ENCODE measurements at regions not wholly inside any gene's neighbourhood (a gene's known extent, or its start where the extent isn't known, plus 50 kb on each side); places are given as distances from the start of the nearest gene placed in this dataset.

- no peak for TF ChIP-seq CTCF (IDR thresholded peaks at IDR 0.05)
- TF ChIP-seq POLR2A (IDR thresholded peaks at IDR 0.05), result no peak
- no peaks in the 10 kb centered on the region for H3K36me3 ChIP-seq
- no peaks in the 10 kb centered on the region for H3K27me3 ChIP-seq
- ATAC-seq, result no peak
- DNase-seq, result no peak
- intact Hi-C loops (cut with DNase I), result no loop called here
- no peaks in the 10 kb centered on the region for H3K4me1 ChIP-seq
- H3K9me3 ChIP-seq, result no peaks in the 10 kb centered on the region
- H3K27ac ChIP-seq, result no peak overlapping the region
- WGBS (ENCODE audit: insufficient coverage, low coverage, low lambda C conversion rate, missing lambda C conversion rate), result 58% methylated on average over 3 of the region's 3 CpGs
- no peak overlapping the region for H3K4me3 ChIP-seq
Observed at GRCh38 chr16:77612596-77612995, 109.7 kb upstream of the NUDT7 start.

GRCh38 chr16:77613095-77613494 lies 109.2 kb upstream of the NUDT7 start:
- no peaks in the 10 kb centered on the region for H3K36me3 ChIP-seq
- intact Hi-C loops (cut with DNase I), result no loop called here
- DNase-seq (no peak), ATAC-seq (no peak)
- H3K4me1 ChIP-seq, result no peaks in the 10 kb centered on the region
- WGBS (ENCODE audit: insufficient coverage, low coverage, low lambda C conversion rate, missing lambda C conversion rate), result 35% methylated on average over 2 of the region's 2 CpGs
- no peaks in the 10 kb centered on the region for H3K27me3 ChIP-seq
- no peaks in the 10 kb centered on the region for H3K9me3 ChIP-seq
- no peak overlapping the region for H3K4me3 ChIP-seq
- TF ChIP-seq CTCF (IDR thresholded peaks at IDR 0.05) (no peak), POLR2A (IDR thresholded peaks at IDR 0.05) (no peak)
- H3K27ac ChIP-seq, result no peak overlapping the region

- DNase-seq (no peak), ATAC-seq (no peak)
- Histone ChIP-seq H3K4me1 (no peaks in the 10 kb centered on the region), H3K4me3 (no peak overlapping the region), H3K27ac (no peak overlapping the region), H3K27me3 (no peaks in the 10 kb centered on the region), H3K9me3 (no peaks in the 10 kb centered on the region), H3K36me3 (no peaks in the 10 kb centered on the region)
- TF ChIP-seq POLR2A (IDR thresholded peaks at IDR 0.05) (no peak), CTCF (IDR thresholded peaks at IDR 0.05) (no peak)
- 54% methylated on average over 3 of the region's 3 CpGs for WGBS (ENCODE audit: insufficient coverage, low coverage, low lambda C conversion rate, missing lambda C conversion rate)
- intact Hi-C loops (cut with DNase I), result no loop called here
Observed at GRCh38 chr16:77617553-77617952, 104.8 kb upstream of the NUDT7 start.

- no peak overlapping the region for H3K27ac ChIP-seq
- intact Hi-C loops (cut with DNase I), result no loop called here
- TF ChIP-seq POLR2A (IDR thresholded peaks at IDR 0.05) (no peak), CTCF (IDR thresholded peaks at IDR 0.05) (no peak)
- no peaks in the 10 kb centered on the region for H3K36me3 ChIP-seq
- no peaks in the 10 kb centered on the region for H3K9me3 ChIP-seq
- DNase-seq (no peak), ATAC-seq (no peak)
- H3K27me3 ChIP-seq, result no peaks in the 10 kb centered on the region
- 45% methylated on average over 5 of the region's 5 CpGs for WGBS (ENCODE audit: insufficient coverage, low coverage, low lambda C conversion rate, missing lambda C conversion rate)
- no peaks in the 10 kb centered on the region for H3K4me1 ChIP-seq
- no peak overlapping the region for H3K4me3 ChIP-seq
Observed at GRCh38 chr16:77617996-77618395, 104.3 kb upstream of the NUDT7 start.

- Histone ChIP-seq H3K36me3 (no peaks in the 10 kb centered on the region), H3K27ac (no peak overlapping the region), H3K9me3 (no peaks in the 10 kb centered on the region), H3K4me3 (no peak overlapping the region), H3K27me3 (no peaks in the 10 kb centered on the region), H3K4me1 (no peaks in the 10 kb centered on the region)
- intact Hi-C loops (cut with DNase I), result no loop called here
- no peak for DNase-seq
- TF ChIP-seq CTCF (IDR thresholded peaks at IDR 0.05) (no peak), POLR2A (IDR thresholded peaks at IDR 0.05) (no peak)
- no peak for ATAC-seq
- 34% methylated on average over 4 of the region's 5 CpGs for WGBS (ENCODE audit: insufficient coverage, low coverage, low lambda C conversion rate, missing lambda C conversion rate)
Observed at GRCh38 chr16:77618951-77619350, 103.4 kb upstream of the NUDT7 start.

Measured in right lobe of liver (tissue), 6 donors.